Natural killer cell (primary cell): ENCODE measurements at regions not wholly inside any gene's neighbourhood (a gene's known extent, or its start where the extent isn't known, plus 50 kb on each side); places are given as distances from the start of the nearest gene placed in this dataset.
A peak's percentile ranks its signal among the peaks of the same experiment; 100 is the strongest.

ENCODE experiments used
- ATAC-seq, 3 donors: fragments of 150-1000 bp in 2 of 3; fragments of 200-7000 bp in 1 of 3; cut with Tn5 transposase; 1 replicate in 1 of 3; 2 replicates in 2 of 3; pipeline ENCODE4 v1.10.0; 2021; ENCODE audit warnings: mild to moderate bottlenecking in 2 of 3, moderate library complexity in 2 of 3
- DNase-seq, 2 donors: peaks; one replicate each; pipeline versions ENCODE4 v3.0.0 to v3.0.0-alpha.2; 2013 to 2021; ENCODE audit warnings: mixed read lengths in 1 of 2
- H3K27ac ChIP-seq: one replicate; pipeline ENCODE4 v1.5.1; 2013; ENCODE audit warnings: mild to moderate bottlenecking, low read length
- H3K27me3 ChIP-seq: one replicate; pipeline ENCODE4 v1.6.1; 2013; ENCODE audit warnings: low read length; ENCODE audit not compliant: control insufficient read depth, insufficient read depth
- H3K36me3 ChIP-seq: one replicate; pipeline ENCODE4 v1.6.1; 2013; ENCODE audit warnings: low read length; ENCODE audit not compliant: control insufficient read depth, insufficient read depth
- H3K4me1 ChIP-seq: one replicate; pipeline ENCODE4 v1.6.1; 2013; ENCODE audit warnings: low read length; ENCODE audit not compliant: control insufficient read depth, insufficient read depth
- H3K4me3 ChIP-seq: one replicate; pipeline ENCODE4 v1.5.1; 2013; ENCODE audit warnings: low read length
- H3K9me3 ChIP-seq: one replicate; pipeline ENCODE4 v1.6.1; 2013; ENCODE audit warnings: low read length; ENCODE audit not compliant: control insufficient read depth, insufficient read depth
- H3K27ac Mint-ChIP-seq, 2 donors: one replicate each; pipeline ENCODE4 v1.8.0; 2022; ENCODE audit warnings: mild to moderate bottlenecking in 2 of 2, mixed read lengths in 2 of 2, moderate library complexity in 1 of 2
- H3K27me3 Mint-ChIP-seq, 2 donors: one replicate each; pipeline ENCODE4 v1.8.0; 2022; ENCODE audit warnings: low read depth in 2 of 2, mixed read lengths in 2 of 2
- H3K36me3 Mint-ChIP-seq: one replicate; pipeline ENCODE4 v1.8.0; 2022; ENCODE audit warnings: mixed read lengths
- H3K4me1 Mint-ChIP-seq, 2 donors: one replicate each; pipeline ENCODE4 v1.8.0; 2022; ENCODE audit warnings: mixed read lengths in 2 of 2
- H3K4me3 Mint-ChIP-seq: one replicate; pipeline ENCODE4 v1.8.0; 2022; ENCODE audit warnings: mild to moderate bottlenecking, moderate library complexity, mixed read lengths
- H3K9me3 Mint-ChIP-seq, 2 donors: one replicate each; pipeline ENCODE4 v1.8.0; 2022; ENCODE audit warnings: mixed read lengths in 2 of 2
- WGBS: methylation state at CpG from one replicate; pipeline ENCODE4 v1.1.7; 2013; ENCODE audit warnings: missing lambda C conversion rate; ENCODE audit not compliant: insufficient coverage; 5-methylcytosine and 5-hydroxymethylcytosine counted together
- intact Hi-C: fragments of 100-400 bp; cut with micrococcal nuclease; formaldehyde crosslinking; loops from one replicate; pipeline ENCODE4 v1.14.2; 2022
- TF ChIP-seq, protein P1 (sequence below): fragments of 200-600 bp; IDR thresholded peaks from one replicate; pipeline ENCODE4 v1.8.0; 2022; ENCODE audit warnings: antibody characterized with exemption

DNA sequence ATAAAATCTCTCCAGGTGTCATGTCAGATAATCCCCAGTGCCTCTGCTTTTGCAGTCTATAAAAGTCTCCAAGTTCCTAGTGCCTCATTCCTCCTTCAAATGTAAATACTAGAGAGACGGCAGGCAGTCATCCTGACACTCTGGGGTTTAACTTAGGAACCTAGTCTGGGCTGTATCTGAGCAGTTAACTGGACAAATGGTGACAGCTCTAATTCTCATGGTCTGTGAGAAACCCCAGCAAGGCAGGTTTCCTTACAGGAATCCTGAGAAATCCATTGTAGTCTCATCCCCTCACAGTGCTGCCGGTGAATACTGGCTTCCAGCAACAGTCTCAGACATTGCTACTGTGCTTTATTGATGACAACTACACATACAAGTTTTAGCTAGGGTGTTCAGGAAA lies 246.8 kb downstream of the SNCA start:
- H3K4me1 ChIP-seq, result no peaks in the 10 kb centered on the region
- H3K36me3 ChIP-seq, result no peaks in the 10 kb centered on the region
- H3K9me3 ChIP-seq, result no peaks in the 10 kb centered on the region
- no peak overlapping the region for H3K4me3 ChIP-seq
- DNase-seq, result no peak
- Mint-ChIP-seq H3K27ac (no peak overlapping the region), H3K27me3 (no peaks in the 10 kb centered on the region), H3K4me1 (no peaks in the 10 kb centered on the region), H3K4me3 (no peak overlapping the region), H3K36me3 (no peaks in the 10 kb centered on the region), H3K9me3 (no peaks in the 10 kb centered on the region)
- TF ChIP-seq, protein P1, sequence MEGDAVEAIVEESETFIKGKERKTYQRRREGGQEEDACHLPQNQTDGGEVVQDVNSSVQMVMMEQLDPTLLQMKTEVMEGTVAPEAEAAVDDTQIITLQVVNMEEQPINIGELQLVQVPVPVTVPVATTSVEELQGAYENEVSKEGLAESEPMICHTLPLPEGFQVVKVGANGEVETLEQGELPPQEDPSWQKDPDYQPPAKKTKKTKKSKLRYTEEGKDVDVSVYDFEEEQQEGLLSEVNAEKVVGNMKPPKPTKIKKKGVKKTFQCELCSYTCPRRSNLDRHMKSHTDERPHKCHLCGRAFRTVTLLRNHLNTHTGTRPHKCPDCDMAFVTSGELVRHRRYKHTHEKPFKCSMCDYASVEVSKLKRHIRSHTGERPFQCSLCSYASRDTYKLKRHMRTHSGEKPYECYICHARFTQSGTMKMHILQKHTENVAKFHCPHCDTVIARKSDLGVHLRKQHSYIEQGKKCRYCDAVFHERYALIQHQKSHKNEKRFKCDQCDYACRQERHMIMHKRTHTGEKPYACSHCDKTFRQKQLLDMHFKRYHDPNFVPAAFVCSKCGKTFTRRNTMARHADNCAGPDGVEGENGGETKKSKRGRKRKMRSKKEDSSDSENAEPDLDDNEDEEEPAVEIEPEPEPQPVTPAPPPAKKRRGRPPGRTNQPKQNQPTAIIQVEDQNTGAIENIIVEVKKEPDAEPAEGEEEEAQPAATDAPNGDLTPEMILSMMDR, result no peak
- intact Hi-C loops, result no loop called here
- no peak overlapping the region for H3K27ac ChIP-seq
- no peaks in the 10 kb centered on the region for H3K27me3 ChIP-seq
- 94% methylated on average over 2 of the region's 2 CpGs for WGBS
- no peak for ATAC-seq

DNA sequence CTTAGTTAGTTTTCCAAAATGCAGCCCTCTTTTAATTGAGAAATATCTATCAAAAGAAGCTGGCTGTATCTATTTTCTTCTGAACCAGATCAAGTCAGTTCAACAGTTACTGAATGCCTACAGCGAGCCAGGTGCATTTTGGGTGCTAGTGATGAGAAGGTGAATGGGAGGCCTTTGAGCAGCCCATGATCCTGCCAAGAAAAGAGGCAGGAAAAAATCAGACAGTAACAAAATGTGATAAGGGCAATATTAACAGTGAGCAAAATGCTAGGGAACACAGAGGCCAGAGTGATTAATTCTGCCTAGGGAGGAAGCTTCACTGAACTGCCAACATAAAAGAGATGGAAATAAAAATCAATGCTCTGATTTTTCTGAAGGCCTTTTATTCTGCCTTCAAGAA lies 248.5 kb downstream of the SNCA start:
- 91% methylated on average over 1 of the region's 1 CpG for WGBS
- Histone ChIP-seq H3K36me3 (no peaks in the 10 kb centered on the region), H3K4me3 (no peak overlapping the region), H3K27me3 (no peaks in the 10 kb centered on the region), H3K4me1 (no peaks in the 10 kb centered on the region), H3K9me3 (no peaks in the 10 kb centered on the region), H3K27ac (no peak overlapping the region)
- TF ChIP-seq, protein P1, result no peak
- Mint-ChIP-seq H3K36me3 (no peaks in the 10 kb centered on the region), H3K27ac (no peak overlapping the region), H3K27me3 (no peaks in the 10 kb centered on the region), H3K4me3 (no peak overlapping the region), H3K4me1 (no peaks in the 10 kb centered on the region), H3K9me3 (no peaks in the 10 kb centered on the region)
- intact Hi-C loops, result no loop called here
- DNase-seq, result no peak
- ATAC-seq, result no peak

DNA sequence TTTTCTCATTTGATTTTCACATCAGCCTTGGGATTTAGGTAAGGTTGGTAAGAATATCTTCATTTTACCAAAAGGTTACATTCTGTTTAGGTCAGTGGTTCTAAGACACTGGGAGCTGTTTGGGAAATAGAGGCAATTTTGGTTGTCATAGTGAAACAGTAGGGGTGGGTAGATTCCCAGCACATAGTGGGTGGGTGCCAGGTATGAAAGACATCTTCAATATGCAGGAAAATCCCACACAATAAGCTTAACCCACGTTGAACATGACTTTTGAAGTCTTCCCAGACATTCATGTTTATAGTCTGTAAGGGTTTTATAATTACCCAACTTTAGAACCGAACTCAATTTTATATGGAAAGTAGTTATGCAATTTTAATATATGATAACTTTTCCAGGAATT lies 249.6 kb downstream of the SNCA start:
- no CpG with 5 or more reads among the region's 2 CpGs for WGBS
- Mint-ChIP-seq H3K4me3 (no peak overlapping the region), H3K9me3 (no peaks in the 10 kb centered on the region), H3K4me1 (no peaks in the 10 kb centered on the region), H3K36me3 (no peaks in the 10 kb centered on the region), H3K27me3 (no peaks in the 10 kb centered on the region), H3K27ac (no peak overlapping the region)
- no peaks in the 10 kb centered on the region for H3K4me1 ChIP-seq
- DNase-seq (no peak), ATAC-seq (no peak)
- H3K27me3 ChIP-seq, result no peaks in the 10 kb centered on the region
- H3K36me3 ChIP-seq, result no peaks in the 10 kb centered on the region
- no peaks in the 10 kb centered on the region for H3K9me3 ChIP-seq
- H3K27ac ChIP-seq, result no peak overlapping the region
- intact Hi-C loops, result no loop called here
- no peak overlapping the region for H3K4me3 ChIP-seq
- TF ChIP-seq, protein P1, result no peak

GRCh38 chr4:89586864-89587263 lies 250.1 kb downstream of the SNCA start:
- H3K27me3 Mint-ChIP-seq, result no peaks in the 10 kb centered on the region
- H3K9me3 ChIP-seq, result no peaks in the 10 kb centered on the region
- no peak overlapping the region for H3K27ac ChIP-seq
- H3K27ac Mint-ChIP-seq, result no peak overlapping the region
- DNase-seq (peak in 1 of 2 donors; percentile 4), ATAC-seq (no peak)
- no peak overlapping the region for H3K4me3 ChIP-seq
- no peaks in the 10 kb centered on the region for H3K36me3 Mint-ChIP-seq
- H3K4me1 Mint-ChIP-seq, result no peaks in the 10 kb centered on the region
- TF ChIP-seq, protein P1, result no peak
- H3K9me3 Mint-ChIP-seq, result no peaks in the 10 kb centered on the region
- no peaks in the 10 kb centered on the region for H3K4me1 ChIP-seq
- intact Hi-C loops, result no loop called here
- no peak overlapping the region for H3K4me3 Mint-ChIP-seq
- 80% methylated on average over 1 of the region's 2 CpGs for WGBS
- H3K36me3 ChIP-seq, result no peaks in the 10 kb centered on the region
- H3K27me3 ChIP-seq, result no peaks in the 10 kb centered on the region
